Lower leg skin (tissue), 3 donors: ENCODE measurements at regions not wholly inside any gene's neighbourhood (a gene's known extent, or its start where the extent isn't known, plus 50 kb on each side); places are given as distances from the start of the nearest gene placed in this dataset.

ENCODE experiments used
- CTCF ChIP-seq, 3 donors: fragments of 450-650 bp; IDR thresholded peaks; one replicate each; pipeline ENCODE4 v1.5.1; 2016; ENCODE audit warnings: antibody characterized with exemption in 3 of 3, mild to moderate bottlenecking in 3 of 3, moderate library complexity in 2 of 3
- POLR2A ChIP-seq, 2 donors: fragments of 450-650 bp; IDR thresholded peaks; one replicate each; pipeline ENCODE4 v1.6.1; 2016 to 2017; ENCODE audit warnings: antibody characterized with exemption in 2 of 2, mild to moderate bottlenecking in 1 of 2, moderate library complexity in 1 of 2

- TF ChIP-seq CTCF (IDR thresholded peaks at IDR 0.05) (no peak), POLR2A (IDR thresholded peaks at IDR 0.05) (no peak)
Measured at GRCh38 chr2:176504440-176504839, 235.2 kb downstream of the MTX2 start.
